ENCODE measurements at regions not wholly inside any gene's neighbourhood (a gene's known extent, or its start where the extent isn't known, plus 50 kb on each side); places are given as distances from the start of the nearest gene placed in this dataset.

GRCh38 chr6:106782536-106783285, 153.3 kb downstream of the QRSL1 start:
- Histone ChIP-seq H3K27ac (ENCODE audit: extremely low read depth, low read depth, low read length) (no peak overlapping the region), H3K27me3 (ENCODE audit: control insufficient read depth in 2 of 2, insufficient read depth in 2 of 2, low read length in 2 of 2) (peaks cover 0 to under 1% of the 10 kb centered on the region in 2 experiments; a peak in 1 of 5 replicates), H2AFZ (ENCODE audit: low read depth, low read length) (peak overlapping the region; percentile 40; the same call in 1 of the 2 replicates), H3K79me2 (ENCODE audit: control insufficient read depth, insufficient read depth, low read length) (no peaks in the 10 kb centered on the region), H3K9me1 (ENCODE audit: control insufficient read depth, insufficient read depth, low read length) (no peaks in the 10 kb centered on the region), H4K20me1 (replicated peaks; ENCODE audit: control insufficient read depth, insufficient read depth, low read length) (no peaks in the 10 kb centered on the region), H3K9ac (ENCODE audit: insufficient read depth in 1 of 2, low read depth in 2 of 2, low read length in 2 of 2) (no peak overlapping the region), H3K9me3 (replicated peaks; ENCODE audit: control insufficient read depth, insufficient read depth, low read depth, low read length) (no peaks in the 10 kb centered on the region), H3K4me3 (no peak overlapping the region), H3K4me1 (replicated peaks in 1 of 2; ENCODE audit: control insufficient read depth in 2 of 2, insufficient read depth in 2 of 2, low read length in 2 of 2) (no peaks in the 10 kb centered on the region; a peak in 2 of 5 replicates), H3K4me2 (ENCODE audit: insufficient read depth, low read length) (no peak overlapping the region), H3K36me3 (ENCODE audit: control insufficient read depth, insufficient read depth, low read length) (no peaks in the 10 kb centered on the region)
- no peak for FAIRE-seq
- WGBS (ENCODE audit: insufficient coverage, low coverage, missing lambda C conversion rate): 18% methylated on average over 13 of the region's 13 CpGs
- no peak for ATAC-seq
- no peak for TF ChIP-seq ZNF696 (CRISPR knock-in tag; conservative IDR thresholded peaks at IDR 0.05)
- no peak for TF ChIP-seq NR2C2 (CRISPR knock-in tag; IDR thresholded peaks at IDR 0.05)
- peak; percentile 39; the same call in 1 of the 2 replicates for TF ChIP-seq NR2C2 (tag; IDR thresholded peaks at IDR 0.05)
- 0 out of 2 replicates have a peak, but pooled peaks have one; percentile 18 for TF ChIP-seq ESRRA (IDR thresholded peaks at IDR 0.05; ENCODE audit: borderline replicate concordance, low read depth)
- TF ChIP-seq RBM25 (IDR thresholded peaks at IDR 0.05; ENCODE audit: low read depth, low read length, severe bottlenecking): no peak
- peak; percentile 85 for TF ChIP-seq FOXJ2 (tag; IDR thresholded peaks at IDR 0.05)
- no peak for TF ChIP-seq TAL1 (IDR thresholded peaks at IDR 0.05)
- TF ChIP-seq TEAD1 (CRISPR knock-in tag; IDR thresholded peaks at IDR 0.05): 0 out of 4 replicates have a peak, but pooled peaks of 1 of the 2 experiments have one; percentile 8
- ChIA-PET POLR2A (no interaction called here), CTCF (ENCODE audit: low intra/inter-chr PET ratio) (no interaction called here)
- intact Hi-C loops (cut with micrococcal nuclease): no loop called here
- BruUV-seq (replicated peaks): no TSS peak
- no peak for DNase-seq (ENCODE audit: extremely low read depth in 1 of 4, low spot score in 3 of 4)
- in situ Hi-C loops (cut with MboI): no loop called here

All from K562 (cell line).